Activated CD4-positive, alpha-beta T cell treated with anti-CD3 and anti-CD28 coated beads, Interleukin-2, Interleukin-4, amounts not matched to agents 100 ng/mL and 50 ng/mL, durations not matched to agents 16 hours and 8 hours (primary cell): ENCODE measurements at regions not wholly inside any gene's neighbourhood (a gene's known extent, or its start where the extent isn't known, plus 50 kb on each side); places are given as distances from the start of the nearest gene placed in this dataset.

ENCODE experiments used
- DNase-seq: peaks from one replicate; pipeline ENCODE4 v3.0.0-alpha.2; 2020; ENCODE audit warnings: low spot score

- no peak for DNase-seq
Measured at GRCh38 chr17:72031219-72031884, 89.5 kb upstream of the SOX9 start.

GRCh38 chr17:72033334-72033733 is 87.5 kb upstream of the SOX9 start:
- DNase-seq, result no peak

- no peak for DNase-seq
Measured at GRCh38 chr17:72034000-72034399, 86.8 kb upstream of the SOX9 start.

GRCh38 chr17:72038427-72038826 is 82.4 kb upstream of the SOX9 start:
- DNase-seq, result no peak

GRCh38 chr17:72039490-72039889 is 81.3 kb upstream of the SOX9 start:
- no peak for DNase-seq

GRCh38 chr17:72046178-72046577 is 74.6 kb upstream of the SOX9 start:
- DNase-seq, result no peak

GRCh38 chr17:72046643-72047612 is 73.9 kb upstream of the SOX9 start:
- no peak for DNase-seq

- DNase-seq, result no peak
Measured at GRCh38 chr17:72049914-72050313, 70.9 kb upstream of the SOX9 start.

GRCh38 chr17:72053036-72053435 is 67.8 kb upstream of the SOX9 start:
- no peak for DNase-seq

GRCh38 chr17:72053449-72053848 is 67.4 kb upstream of the SOX9 start:
- DNase-seq, result no peak

GRCh38 chr17:72056155-72056554 is 64.7 kb upstream of the SOX9 start:
- DNase-seq, result no peak

- DNase-seq, result no peak
Measured at GRCh38 chr17:72056727-72057290, 64.0 kb upstream of the SOX9 start.

GRCh38 chr17:72060084-72060483 is 60.7 kb upstream of the SOX9 start:
- DNase-seq, result no peak

GRCh38 chr17:72063262-72063661 is 57.6 kb upstream of the SOX9 start:
- DNase-seq, result no peak

GRCh38 chr17:72063756-72064450 is 56.9 kb upstream of the SOX9 start:
- DNase-seq, result no peak

GRCh38 chr17:72064606-72065193 is 56.1 kb upstream of the SOX9 start:
- no peak for DNase-seq

- no peak for DNase-seq
Measured at GRCh38 chr17:72065556-72065955, 55.3 kb upstream of the SOX9 start.

- no peak for DNase-seq
Measured at GRCh38 chr17:72068643-72069042, 52.2 kb upstream of the SOX9 start.

GRCh38 chr17:72069586-72070202 is 51.1 kb upstream of the SOX9 start:
- no peak for DNase-seq
